GM03348 (cell line): ENCODE measurements at regions not wholly inside any gene's neighbourhood (a gene's known extent, or its start where the extent isn't known, plus 50 kb on each side); places are given as distances from the start of the nearest gene placed in this dataset.

Experiments
- DNase-seq: peaks from one replicate; pipeline ENCODE4 v3.0.0; 2012; ENCODE audit warnings: low spot score

DNA sequence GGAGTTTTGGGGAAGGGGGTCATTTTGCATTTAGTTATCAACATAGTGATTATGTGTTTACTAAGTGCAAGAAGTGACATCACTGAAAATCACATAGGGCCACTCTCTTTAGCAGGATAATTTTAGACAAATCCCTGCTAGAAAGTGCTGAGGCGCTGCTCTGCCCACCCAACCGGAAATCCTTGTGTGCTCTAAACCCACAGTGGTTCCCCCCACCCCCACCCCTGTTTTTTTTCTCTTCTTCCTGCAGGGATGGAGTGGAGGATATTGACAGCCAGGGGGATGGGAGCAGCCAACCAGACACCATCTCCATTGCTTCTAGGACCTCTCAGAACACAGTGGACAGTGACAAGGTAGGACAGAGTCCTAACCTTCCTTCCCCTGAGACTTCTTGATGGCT, 234.2 kb upstream of the UMPS start:
- DNase-seq = no peak

DNA sequence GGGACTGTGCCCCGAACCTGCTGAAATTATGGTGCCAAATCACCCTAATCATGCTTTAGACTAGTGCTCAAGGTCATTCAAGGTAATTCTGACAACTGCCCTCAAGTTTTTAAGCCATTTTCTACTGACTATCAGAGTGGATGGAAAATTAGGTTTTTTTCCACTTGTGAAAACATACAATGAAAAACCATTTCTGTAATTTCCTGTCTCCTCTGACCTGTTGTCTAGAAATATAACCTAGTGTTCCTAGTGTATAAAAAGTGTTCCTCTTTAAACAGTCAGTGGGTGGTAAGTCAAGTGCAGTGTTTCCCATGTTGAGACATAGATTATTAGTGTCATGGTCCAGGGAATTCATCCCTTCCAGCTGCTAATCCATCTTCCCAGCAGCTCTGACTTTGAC, 232.8 kb upstream of the UMPS start:
- DNase-seq = no peak

DNA sequence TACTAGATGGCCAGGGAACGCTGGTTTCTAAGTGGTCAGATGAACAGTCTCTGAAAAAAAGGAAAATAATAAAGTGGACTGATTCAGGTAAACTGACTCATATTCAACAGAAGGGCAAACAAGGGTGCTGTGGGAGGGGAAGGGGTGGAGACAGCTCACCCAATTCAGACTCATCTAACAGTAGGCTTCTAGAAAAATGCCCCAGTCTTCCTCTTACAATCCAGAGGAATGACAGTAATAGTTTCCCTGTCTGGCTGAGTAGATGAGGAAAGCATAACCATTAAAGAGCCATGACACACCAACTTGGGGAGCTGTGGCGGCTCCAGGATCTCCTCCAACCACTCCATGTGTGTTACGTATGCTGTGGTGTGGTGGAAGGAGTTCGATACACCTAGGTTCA, 231.4 kb upstream of the UMPS start:
- no peak for DNase-seq

DNA sequence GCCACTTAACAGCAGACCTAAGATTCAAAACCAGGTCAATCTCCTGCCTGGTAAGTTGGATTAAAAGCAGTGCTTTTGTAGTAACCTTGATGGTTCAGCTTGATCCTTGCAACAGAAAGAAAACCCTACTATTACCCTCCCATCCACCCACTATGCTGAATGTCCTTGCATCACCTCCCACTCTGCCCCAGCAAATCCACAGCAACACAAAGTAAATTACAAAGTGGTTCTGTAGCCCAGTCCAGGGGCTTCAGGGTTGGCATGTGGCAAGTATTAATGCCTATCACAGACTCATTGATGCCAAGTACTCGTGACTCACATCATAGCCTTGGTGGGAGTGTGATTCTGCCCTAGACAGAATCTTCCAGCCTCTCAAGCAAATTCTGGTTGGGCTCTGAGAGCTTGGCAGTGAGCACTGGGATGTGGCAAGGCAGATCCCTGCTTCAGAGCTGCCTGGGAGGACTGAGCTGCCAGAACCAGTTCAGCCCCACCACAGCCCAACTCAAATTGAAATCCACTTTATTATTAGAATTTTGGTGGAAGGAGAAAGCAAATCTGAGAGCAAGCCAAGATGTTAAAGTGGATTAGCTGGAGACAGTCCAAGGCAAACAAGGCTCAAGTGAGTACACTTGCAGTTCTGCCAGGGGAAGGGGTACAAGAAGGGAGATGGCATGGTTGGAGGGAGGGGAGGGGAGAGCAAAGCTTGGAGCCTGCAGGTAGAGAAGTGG, 225.8 kb upstream of the UMPS start:
- peak; percentile 73 for DNase-seq

DNA sequence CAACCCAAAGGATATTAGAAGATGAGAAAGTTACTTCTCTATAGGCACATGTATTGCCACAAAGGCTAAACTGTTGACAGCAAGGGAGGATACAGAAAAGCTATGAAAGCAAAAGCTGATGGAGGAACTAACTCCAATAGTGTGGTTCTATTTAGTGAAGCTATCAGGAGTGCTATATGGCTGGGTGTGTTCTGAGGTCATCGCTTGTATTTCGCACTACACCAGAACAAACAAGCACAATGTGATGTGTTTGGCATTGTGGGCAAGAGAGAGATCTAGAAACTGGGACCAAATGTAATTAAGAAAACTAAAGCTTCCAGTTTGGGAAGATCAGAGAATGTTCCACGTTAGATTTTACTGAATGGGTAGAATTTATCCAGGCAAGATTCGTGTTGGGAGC, 220.4 kb upstream of the UMPS start:
- DNase-seq = no peak

DNA sequence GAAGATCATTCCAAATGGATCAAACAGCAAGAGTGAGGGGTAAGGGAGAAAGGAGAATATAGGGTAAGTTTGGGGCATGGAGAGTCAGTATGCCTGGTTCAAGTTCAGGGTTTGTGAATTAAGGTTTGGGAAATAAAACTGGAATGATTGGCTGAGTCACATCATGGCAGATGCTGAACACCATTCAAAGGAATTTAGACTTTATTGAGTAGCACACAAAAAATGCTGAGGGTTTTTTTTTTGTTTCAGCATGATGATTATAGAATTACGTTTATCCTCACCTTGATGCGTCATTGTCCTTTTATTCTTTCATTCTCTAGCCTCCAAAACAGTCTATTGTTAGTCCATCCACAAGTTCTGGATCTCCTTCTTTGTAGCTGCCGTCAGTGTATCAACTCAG, 220.0 kb upstream of the UMPS start:
- DNase-seq = peak; percentile 69

DNA sequence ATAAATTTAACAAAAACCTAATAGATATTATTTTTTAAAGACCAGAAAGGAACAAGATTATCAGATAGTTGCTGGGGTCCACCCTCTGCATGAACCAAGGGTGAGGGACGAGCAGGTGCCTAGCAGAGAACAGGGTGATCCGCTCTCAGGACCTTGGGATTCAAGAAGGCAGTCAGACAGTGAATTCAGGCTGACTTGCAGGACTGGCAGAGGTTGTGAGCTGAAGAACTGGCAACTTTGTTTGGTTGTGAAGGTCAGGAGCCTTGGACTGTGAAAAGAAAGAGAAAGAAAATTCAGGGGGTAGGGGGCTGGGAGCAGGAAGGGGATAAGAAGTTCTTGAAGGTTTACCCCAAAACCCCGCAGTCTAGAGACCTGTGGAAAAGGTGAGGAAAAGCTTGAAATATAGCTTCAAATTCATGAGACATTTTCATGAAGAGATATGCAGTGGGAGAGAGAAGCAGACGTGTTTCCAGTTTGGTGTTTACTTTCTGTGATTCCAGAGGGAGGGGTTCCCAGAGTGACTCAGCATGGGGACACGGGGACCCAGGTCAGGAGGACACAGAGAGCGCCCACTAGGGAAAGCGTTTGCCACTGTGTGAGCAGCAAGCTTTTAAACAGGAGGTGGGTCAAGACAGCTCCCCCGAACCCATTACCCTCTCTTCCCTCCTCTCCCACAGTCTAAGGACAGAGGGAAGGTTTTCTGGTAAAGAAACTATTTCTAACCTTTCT, 217.2 kb upstream of the UMPS start:
- DNase-seq = no peak

DNA sequence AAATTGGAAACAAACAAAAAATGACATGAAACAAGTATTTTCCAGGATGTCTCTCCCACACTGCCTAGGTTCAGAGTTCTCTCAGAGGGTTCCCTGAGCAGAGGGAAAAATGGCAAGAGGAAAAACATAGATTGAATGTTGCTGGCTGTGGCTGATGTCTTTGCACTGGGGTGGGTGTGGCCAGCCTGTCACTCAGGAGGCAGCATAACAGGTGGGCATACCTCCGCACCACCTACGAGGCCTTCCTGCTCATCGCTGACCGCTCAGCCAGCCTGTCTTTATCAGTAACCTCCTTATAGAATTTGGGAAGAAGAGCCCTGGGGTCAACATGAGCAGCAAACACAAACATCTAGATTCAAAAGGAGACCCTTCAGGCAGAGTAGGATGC, 216.6 kb upstream of the UMPS start:
- DNase-seq = no peak

DNA sequence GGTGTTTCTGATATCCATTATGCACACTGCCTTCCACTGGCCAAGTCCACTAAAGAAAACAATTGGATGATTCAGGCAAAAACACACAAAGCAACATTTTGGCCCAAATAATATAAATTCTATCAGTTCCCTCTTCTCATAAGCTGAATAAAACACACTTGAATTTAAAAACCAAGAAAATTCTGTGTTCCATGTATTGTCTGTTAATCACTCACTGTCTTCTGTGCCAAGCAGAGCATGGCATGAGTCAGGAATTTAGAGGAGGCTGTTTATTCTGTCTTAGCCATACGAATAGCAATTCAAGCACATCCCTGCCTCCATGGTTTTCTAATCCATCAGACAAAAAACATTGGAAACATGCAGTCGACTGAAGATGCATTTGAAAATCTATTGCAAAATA, 215.6 kb upstream of the UMPS start:
- DNase-seq = no peak

DNA sequence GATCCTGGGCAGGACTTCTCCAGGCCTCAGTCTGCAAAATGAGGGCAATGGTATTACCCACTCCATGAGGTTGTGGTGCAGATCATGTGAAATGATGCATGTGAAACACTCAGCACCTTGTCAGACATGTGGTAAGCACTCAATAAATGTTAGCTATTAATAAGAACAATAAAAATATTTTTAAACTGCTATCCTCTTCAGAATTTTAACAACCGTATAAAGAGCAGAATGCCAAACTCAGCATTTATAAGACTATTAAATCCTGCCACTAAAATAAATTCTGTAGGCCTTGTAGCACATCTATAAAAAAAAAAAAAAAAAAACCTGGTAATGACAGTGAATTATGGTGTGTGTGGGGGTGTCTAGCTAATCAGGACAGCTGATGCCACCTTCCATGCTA, 213.9 kb upstream of the UMPS start:
- no peak for DNase-seq

DNA sequence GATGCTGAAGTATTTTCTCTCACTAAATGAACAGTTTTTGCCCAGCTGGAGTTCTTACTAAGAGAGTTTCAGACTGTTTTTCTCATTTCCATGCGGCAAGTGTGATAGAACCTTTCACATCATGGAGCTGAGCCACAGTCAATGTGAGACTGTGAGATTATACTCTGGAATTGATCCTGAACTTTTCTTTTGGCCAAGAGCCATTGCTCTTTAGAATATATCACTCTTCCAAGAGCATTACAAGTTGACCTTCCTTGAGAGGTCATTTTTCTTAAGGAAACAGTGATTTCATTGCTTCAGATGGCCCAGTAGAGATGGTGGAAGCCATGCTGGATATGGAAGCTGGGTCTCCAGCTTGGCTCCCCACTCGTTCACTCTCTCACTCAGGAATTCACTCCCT, 212.9 kb upstream of the UMPS start:
- no peak for DNase-seq

DNA sequence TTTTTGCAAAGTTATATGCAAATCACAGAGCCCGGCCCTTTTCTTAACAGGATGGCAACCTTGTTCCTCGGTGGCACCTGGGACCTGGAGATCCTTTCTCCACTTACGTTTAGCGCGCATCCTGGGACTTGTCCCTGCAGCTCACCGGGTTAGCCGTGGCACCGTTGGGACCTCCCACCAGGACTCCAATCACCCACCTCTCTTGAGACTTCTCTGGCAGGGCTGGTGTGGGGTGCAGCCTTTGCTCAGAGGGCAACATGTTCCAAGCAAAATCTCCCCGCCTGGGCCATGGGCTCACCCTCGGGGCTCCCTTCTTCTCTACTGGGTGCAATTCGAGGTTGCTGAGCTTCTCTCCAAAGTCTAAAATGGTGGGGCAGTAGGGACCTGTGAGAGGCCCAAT, 211.9 kb upstream of the UMPS start:
- no peak for DNase-seq

DNA sequence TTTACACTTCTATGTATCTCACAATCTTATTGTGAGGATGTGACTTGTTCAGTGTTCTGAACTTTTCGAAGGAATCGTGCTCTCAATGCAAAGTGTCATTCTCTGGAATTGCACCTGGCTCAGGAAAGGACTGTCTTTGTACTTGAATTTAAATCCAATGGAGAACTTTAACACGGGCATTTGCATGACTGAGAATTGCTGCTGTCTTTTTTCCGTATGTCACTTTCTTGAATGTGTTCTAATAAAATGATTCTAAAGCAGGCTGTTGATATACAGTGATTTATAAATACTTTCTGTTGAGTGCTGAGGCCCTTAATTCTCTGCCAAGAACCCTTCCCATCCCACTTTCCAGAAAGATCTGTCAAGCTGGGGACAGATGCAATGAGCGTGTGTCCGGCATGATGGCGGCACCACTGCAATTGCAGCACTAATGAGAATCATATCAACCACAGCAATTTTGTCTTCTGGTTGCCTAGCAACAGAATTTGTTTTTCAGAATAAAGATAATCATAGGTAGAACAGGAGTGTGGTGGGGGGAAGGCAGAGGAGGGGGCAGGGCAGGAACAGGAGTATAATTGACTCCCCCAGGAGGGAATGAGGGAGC, 210.6 kb upstream of the UMPS start:
- DNase-seq = no peak

DNA sequence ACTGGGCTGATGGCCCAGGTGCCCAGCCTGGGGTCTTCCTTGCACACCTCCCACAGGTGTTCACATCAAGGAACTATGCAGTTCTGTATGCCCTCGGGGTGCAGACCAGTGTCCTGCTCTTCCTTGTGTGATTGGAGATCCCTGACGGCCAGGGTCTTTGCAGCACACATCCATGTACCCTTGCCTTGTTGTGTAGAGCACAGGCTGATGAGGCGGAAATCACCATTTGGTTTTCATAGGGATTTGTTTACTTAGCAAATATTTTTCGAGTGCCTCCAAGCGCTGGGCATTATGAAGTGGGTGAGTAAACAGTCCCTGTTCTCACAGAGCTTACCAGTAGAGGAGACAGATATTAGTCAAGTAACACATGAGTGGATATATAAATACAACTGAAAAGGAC, 209.3 kb upstream of the UMPS start:
- no peak for DNase-seq

DNA sequence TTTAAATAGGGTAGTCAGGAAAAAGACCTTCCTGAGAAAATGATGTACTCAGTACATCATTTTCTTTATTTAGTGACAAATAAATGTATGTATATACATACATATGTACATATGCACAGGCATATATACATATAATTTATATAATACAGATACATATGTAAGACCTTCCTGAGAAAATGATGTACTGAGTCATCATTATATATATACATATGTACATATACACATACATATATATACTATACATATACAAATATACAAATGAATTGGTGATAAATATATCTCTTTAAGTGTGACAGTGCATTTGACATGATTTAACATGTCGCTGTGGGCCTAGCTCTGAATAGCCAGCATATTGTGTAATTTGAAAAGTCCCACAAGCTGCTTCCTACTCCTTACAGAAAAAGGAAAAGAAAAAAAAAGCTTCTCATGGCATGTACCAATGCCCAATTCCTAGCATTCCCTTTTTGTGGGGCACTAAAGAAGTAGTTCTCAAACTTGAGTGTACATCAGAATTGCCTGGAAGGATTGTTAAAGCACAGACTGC, 208.1 kb upstream of the UMPS start:
- DNase-seq = no peak

DNA sequence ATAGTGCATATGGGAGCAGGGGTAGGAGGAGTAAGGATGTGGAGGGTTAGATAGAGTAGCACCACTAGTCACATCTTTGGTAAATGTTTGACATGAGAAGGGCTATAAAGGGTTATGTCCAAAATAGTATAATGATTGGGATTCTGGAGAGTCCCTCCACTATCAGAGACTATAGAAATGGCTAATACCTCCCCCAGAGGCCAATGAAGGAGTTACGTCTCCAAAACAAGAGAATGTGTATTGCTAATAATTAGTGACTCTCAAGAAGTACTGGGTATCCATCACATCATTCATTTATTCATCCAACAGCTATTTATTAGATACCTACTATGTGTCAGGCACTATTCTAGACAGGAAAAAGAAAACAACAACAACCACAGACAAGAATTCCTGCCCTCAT, 203.7 kb upstream of the UMPS start:
- DNase-seq = no peak

DNA sequence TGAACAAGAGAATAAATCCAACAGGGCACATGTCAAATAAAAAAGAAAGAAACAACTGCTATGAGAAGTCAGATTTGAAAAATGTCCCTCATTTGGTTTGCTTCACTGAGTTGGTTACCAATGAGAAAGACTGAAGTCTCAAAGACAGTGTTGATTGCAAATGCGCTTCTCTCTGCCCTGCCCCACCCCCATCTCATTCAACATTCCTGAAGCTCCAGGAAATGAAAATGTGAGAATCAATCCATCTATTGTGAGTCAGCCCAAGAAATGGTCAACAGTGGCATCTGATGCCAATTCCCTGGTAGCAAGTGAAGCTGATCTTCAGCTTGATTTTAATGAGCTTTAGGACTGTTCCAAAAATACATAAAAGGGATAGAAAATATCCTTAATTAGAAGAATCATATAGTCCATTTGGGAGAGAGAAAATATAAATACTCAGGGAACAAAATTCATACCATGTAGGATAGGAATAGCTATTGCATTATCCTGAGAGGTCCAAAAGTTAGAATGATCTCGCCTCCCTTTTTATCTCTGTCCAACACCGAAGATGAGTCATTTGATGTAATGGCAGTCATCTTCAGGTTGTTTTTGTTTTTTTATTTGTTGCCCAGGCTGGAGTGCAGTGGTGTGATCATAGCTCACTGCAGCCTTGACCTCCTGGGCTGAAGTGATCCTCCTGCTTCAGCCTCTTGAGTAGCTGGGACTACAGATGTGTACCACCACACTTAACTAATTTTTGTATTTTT, 200.3 kb upstream of the UMPS start:
- no peak for DNase-seq

DNA sequence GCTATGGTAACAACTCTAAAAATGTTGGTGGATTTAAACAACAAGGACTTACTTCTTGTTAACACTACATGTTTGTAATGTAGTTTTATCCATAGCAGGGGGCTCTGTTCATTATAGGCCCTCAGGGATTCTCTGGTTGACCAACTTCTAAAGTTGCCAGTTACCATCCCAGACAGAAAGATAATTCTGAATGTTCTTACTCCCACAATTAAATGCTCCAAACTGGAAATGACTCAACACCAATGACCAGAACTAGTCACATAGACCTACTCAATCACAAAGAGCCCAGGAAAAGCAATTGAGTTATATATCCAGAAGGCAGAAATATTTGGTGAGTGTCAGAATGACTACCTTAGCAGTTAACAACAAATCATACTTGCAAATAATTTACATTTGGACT, 199.3 kb upstream of the UMPS start:
- no peak for DNase-seq

DNA sequence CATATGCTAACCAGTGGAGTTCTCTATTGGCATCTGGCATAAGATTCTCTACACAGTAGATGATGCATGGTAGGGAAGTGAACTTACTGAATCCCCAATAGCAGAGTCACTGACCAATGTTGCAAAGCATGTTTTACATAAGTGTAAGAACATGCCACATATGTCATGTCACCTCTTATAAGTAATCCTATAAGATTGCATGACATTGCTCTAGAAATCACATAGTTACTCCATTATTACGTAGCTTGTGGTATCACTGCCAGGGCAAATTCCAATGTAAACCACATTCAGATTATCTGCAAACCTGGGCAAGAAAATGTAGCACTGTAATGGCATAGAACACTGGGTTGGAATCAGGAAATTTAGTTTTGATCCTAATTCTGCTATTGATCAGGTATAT, 198.2 kb upstream of the UMPS start:
- no peak for DNase-seq

DNA sequence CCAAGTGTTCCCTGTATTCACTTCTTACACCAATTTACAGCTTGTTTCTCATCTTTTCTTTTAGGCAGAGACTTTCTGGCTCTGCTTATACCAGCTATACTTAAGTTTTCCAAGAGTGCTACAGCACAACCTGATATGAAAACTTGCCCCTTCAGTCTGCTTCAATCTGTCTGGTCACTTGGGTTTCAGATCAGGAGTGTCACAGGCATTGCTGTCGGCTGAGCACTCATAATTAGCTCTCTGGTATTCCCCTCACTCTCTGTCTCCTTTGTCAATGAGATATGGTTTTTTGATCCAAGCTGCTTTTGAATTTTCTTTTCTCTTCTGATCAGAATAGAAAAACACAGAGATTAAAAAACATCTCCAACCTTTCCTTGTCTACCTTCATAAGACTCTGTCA, 194.9 kb upstream of the UMPS start:
- no peak for DNase-seq

DNA sequence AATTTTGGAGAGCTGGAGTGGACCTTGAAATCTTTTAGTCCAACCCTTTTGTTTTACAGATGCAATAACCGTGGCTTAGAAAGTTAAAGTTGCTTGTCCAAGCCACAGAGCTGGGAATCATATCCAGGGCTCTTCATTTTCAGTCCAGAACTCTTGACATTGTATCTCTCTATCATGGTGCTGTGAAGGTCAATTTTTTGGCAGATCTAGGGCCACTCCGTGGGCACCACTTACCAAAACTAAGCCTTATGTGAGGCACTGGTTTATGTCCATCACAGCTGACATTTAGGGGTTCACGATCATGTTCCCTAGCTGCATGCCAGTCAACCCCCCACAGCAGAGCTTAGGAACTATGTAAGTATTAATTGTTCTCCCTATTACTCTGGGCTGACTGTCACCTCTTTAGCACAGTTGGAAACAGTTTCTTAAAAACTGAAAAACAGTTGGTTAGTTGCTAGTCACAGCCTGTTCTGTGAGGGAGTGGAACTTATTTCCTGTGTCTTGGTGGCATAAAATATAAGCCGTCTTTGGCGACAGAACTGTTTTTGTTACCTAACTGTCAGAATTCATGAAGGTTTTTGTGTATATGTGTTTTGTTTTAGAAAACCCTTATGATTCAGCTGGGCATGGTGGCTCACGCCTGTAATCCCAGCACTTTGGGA, 189.6 kb upstream of the UMPS start:
- no peak for DNase-seq

DNA sequence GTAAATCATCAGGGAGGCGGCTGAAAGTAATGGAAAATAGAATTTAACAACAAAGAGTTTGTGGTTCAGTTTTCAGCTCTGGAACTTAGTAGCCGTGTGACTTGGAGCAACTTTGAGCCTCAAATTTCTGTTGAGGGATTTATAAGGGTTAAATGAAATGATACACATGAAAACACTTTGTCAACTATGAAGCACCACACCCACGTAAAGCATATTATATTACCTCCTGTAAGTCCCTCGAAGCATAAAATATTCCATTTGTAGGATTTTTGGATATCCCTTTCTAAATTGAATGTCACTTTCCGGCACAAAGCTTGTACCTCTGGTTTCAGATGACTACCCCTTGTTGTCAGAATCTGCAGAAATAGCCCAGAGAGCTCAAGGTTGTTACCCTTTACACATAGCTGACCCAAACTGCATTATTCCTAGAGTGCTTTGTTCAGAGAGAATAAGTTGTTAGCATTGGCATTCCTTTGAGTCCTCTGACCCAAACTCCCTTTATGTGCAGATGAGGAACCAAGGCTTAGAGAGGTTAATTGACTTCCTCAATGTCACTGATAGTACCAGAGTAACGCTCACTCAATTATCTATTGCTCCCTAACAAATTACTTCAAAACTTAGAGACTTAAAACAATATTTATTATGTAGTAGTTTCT, 187.9 kb upstream of the UMPS start:
- no peak for DNase-seq
